ENCODE measurements at regions not wholly inside any gene's neighbourhood (a gene's known extent, or its start where the extent isn't known, plus 50 kb on each side); places are given as distances from the start of the nearest gene placed in this dataset.

- SMC1A ChIA-PET (ENCODE audit: uncharacterized antibody, unreplicated experiment), result no interaction called here
- DNase-seq (ENCODE audit: low read depth, low spot score) (no peak), FAIRE-seq (no peak), ATAC-seq (no peak)
- Histone ChIP-seq H2AFZ (ENCODE audit: control insufficient read depth, low read depth, low read length) (no peak overlapping the region), H3K27me3 (replicated peaks in 1 of 2; ENCODE audit: control insufficient read depth in 2 of 2, insufficient read depth in 2 of 2, low read length in 1 of 2) (peaks cover 0 to 9% of the 10 kb centered on the region in 2 experiments; a peak in 1 of 4 replicates), H3K27ac (ENCODE audit: control insufficient read depth, insufficient read depth) (no peak overlapping the region), H3K79me2 (ENCODE audit: control insufficient read depth, insufficient read depth, low read length) (no peaks in the 10 kb centered on the region), H3K4me3 (no peak overlapping the region), H3K4me2 (ENCODE audit: control insufficient read depth, insufficient read depth) (no peak overlapping the region), H4K20me1 (ENCODE audit: control insufficient read depth, insufficient read depth) (no peaks in the 10 kb centered on the region), H3K36me3 (ENCODE audit: control insufficient read depth in 2 of 2, insufficient read depth in 2 of 2, low read length in 1 of 2) (no peaks in the 10 kb centered on the region), H3K9ac (ENCODE audit: control insufficient read depth, insufficient read depth, low read length) (no peak overlapping the region), H3K4me1 (ENCODE audit: control insufficient read depth, insufficient read depth, low read length) (no peaks in the 10 kb centered on the region), H3K9me3 (replicated peaks; ENCODE audit: control insufficient read depth, insufficient read depth, low read length) (no peaks in the 10 kb centered on the region)
- CTCF ChIA-PET, result no interaction called here
- in situ Hi-C loops (cut with MboI), result no loop called here
- 0% methylated on average over 2 of the region's 2 CpGs for WGBS (ENCODE audit: insufficient coverage, insufficient replicate concordance, low lambda C conversion rate, missing lambda C conversion rate)
- POLR2A ChIA-PET, result no interaction called here
- intact Hi-C loops (cut with micrococcal nuclease; ENCODE audit: unreplicated experiment), result no loop called here
- TF ChIP-seq SREBF2 (IDR thresholded peaks at IDR 0.05; ENCODE audit: low read length), result no peak
- TF ChIP-seq SMC3 (IDR thresholded peaks at IDR 0.05; ENCODE audit: borderline replicate concordance, low read length), result no peak
- TF ChIP-seq ATF3 (IDR thresholded peaks at IDR 0.05; ENCODE audit: borderline replicate concordance, extremely low read depth, low read depth, low read length), result no peak
- TF ChIP-seq SMAD1 (IDR thresholded peaks at IDR 0.05; ENCODE audit: low read depth, partially characterized antibody), result no peak
- TF ChIP-seq CHD1 (IDR thresholded peaks at IDR 0.05; ENCODE audit: low read depth, low read length), result no peak
- TF ChIP-seq ZNF24 (IDR thresholded peaks at IDR 0.05), result no peak
- TF ChIP-seq HDAC2 (IDR thresholded peaks at IDR 0.05), result no peak
- TF ChIP-seq CREB1 (IDR thresholded peaks at IDR 0.05; ENCODE audit: low read depth), result no peak
- no peak for TF ChIP-seq MTA2 (IDR thresholded peaks at IDR 0.05; ENCODE audit: low read depth)
- TF ChIP-seq EED (IDR thresholded peaks at IDR 0.05; ENCODE audit: low read depth), result no peak
- TF ChIP-seq MYC (IDR thresholded peaks at IDR 0.05; ENCODE audit: insufficient read depth, insufficient read length, insufficient replicate concordance, low read length, severe bottlenecking), result no peak
- TF ChIP-seq ATF7 (IDR thresholded peaks at IDR 0.05; ENCODE audit: low read depth), result no peak
- TF ChIP-seq CBX3 (IDR thresholded peaks at IDR 0.05; ENCODE audit: borderline replicate concordance, low read depth), result no peak
- TF ChIP-seq PAX5 (IDR thresholded peaks at IDR 0.05; ENCODE audit: borderline replicate concordance, low read depth, low read length), result no peak
- TF ChIP-seq SKIL (IDR thresholded peaks at IDR 0.05; ENCODE audit: low read depth, poor library complexity, severe bottlenecking), result no peak
- no peak for TF ChIP-seq SREBF1 (IDR thresholded peaks at IDR 0.05; ENCODE audit: low read length)
- no peak for TF ChIP-seq ZNF274 (IDR thresholded peaks at IDR 0.05; ENCODE audit: insufficient read depth, insufficient read length)
- no peak for TF ChIP-seq RB1 (IDR thresholded peaks at IDR 0.05; ENCODE audit: borderline replicate concordance)
- TF ChIP-seq PKNOX1 (IDR thresholded peaks at IDR 0.05), result no peak
- BruUV-seq (replicated peaks), result no TSS peak
- RAD21 ChIA-PET (ENCODE audit: unreplicated experiment), result no interaction called here
Observed at GRCh38 chr2:199586646-199587045, 128.9 kb upstream of the SATB2 start.
